GM10266 (cell line): ENCODE measurements at regions not wholly inside any gene's neighbourhood (a gene's known extent, or its start where the extent isn't known, plus 50 kb on each side); places are given as distances from the start of the nearest gene placed in this dataset.

Experiments
- DNase-seq: peaks from one replicate; pipeline ENCODE4 v3.0.0; 2012; ENCODE audit errors: extremely low spot score
- TF ChIP-seq, protein P1 (sequence below): IDR thresholded peaks from 2 replicates; pipeline ENCODE4 v1.5.1; 2012; ENCODE audit warnings: mild to moderate bottlenecking, low read depth; ENCODE audit not compliant: control insufficient read depth, insufficient read depth; ENCODE audit errors: missing control alignments

DNA sequence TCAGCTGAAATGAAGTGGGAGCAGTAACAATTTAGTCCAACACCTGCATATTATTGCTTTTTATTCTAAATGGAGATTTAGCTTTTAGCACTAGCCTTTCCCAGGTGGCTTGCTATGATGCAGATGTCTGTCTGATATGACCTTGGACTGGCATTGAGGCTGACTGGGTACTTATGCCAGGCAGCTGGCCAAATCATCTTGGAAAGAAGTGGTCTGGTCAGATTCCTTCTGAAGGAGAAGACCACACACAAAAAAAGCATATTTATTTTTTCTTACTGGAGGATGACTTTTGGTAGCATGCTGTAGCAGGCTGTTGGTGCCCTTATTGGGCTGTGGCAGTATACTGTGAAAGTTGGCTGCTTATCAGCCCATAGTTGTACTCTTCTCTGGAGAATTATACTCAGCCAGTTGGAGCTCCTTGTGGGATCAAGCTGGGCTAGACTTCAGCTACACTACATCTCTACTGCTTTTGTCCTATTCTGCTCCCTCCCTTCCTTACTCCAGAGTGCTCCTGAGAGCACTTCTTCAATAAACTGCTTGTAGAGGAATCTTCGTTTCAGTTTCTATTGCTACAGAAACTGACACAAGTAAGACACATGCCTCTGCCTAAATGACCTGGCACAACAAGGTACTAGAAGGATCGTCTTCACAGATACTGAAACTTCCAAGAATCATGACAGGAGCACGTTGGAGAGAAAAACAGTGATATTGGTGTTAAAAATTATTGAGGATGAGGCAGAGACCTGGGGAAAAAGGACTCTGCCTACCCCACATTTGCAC, 196.8 kb upstream of the RPS6KA3 start:
- TF ChIP-seq, protein P1, sequence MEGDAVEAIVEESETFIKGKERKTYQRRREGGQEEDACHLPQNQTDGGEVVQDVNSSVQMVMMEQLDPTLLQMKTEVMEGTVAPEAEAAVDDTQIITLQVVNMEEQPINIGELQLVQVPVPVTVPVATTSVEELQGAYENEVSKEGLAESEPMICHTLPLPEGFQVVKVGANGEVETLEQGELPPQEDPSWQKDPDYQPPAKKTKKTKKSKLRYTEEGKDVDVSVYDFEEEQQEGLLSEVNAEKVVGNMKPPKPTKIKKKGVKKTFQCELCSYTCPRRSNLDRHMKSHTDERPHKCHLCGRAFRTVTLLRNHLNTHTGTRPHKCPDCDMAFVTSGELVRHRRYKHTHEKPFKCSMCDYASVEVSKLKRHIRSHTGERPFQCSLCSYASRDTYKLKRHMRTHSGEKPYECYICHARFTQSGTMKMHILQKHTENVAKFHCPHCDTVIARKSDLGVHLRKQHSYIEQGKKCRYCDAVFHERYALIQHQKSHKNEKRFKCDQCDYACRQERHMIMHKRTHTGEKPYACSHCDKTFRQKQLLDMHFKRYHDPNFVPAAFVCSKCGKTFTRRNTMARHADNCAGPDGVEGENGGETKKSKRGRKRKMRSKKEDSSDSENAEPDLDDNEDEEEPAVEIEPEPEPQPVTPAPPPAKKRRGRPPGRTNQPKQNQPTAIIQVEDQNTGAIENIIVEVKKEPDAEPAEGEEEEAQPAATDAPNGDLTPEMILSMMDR = no peak
- DNase-seq = no peak

DNA sequence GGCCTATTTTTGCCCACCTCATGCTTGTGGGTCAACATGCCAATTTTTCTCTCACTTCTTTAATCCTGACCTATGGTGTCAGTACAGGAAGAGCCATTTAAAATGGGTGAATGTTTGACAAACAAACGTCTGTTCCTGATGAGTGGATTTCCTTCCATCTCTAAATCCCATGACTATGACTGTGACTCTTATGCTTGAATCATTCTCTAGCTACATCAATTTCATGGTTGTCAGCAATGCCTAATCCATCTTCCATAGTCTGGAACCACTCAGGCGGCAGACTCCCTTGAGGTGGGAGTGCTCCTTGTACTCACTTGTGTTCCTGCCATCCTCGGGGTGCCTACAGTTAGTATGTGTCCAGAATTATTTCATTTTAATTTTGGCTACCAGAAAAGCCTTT, 194.9 kb upstream of the RPS6KA3 start:
- DNase-seq = no peak
- TF ChIP-seq, protein P1 = no peak

DNA sequence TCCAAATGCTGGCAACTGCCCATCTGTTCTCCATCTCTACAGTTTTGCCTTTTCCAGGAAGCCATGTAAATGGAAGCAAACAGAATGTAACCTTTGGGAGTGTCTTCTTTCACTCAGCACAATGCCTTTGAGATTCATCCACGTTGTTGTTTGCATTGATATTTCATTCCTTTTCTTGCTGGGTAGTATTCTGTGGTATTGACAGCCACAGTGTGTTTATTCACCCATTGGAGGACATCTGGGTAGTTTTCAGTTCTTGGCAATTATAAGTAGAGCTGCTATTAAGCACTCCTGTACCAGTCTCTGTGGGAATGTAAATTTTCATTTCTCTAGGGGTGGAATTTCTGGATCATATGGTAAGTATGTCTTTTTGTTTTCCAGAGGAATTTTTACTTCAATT, 194.3 kb upstream of the RPS6KA3 start:
- TF ChIP-seq, protein P1 = no peak
- no peak for DNase-seq

DNA sequence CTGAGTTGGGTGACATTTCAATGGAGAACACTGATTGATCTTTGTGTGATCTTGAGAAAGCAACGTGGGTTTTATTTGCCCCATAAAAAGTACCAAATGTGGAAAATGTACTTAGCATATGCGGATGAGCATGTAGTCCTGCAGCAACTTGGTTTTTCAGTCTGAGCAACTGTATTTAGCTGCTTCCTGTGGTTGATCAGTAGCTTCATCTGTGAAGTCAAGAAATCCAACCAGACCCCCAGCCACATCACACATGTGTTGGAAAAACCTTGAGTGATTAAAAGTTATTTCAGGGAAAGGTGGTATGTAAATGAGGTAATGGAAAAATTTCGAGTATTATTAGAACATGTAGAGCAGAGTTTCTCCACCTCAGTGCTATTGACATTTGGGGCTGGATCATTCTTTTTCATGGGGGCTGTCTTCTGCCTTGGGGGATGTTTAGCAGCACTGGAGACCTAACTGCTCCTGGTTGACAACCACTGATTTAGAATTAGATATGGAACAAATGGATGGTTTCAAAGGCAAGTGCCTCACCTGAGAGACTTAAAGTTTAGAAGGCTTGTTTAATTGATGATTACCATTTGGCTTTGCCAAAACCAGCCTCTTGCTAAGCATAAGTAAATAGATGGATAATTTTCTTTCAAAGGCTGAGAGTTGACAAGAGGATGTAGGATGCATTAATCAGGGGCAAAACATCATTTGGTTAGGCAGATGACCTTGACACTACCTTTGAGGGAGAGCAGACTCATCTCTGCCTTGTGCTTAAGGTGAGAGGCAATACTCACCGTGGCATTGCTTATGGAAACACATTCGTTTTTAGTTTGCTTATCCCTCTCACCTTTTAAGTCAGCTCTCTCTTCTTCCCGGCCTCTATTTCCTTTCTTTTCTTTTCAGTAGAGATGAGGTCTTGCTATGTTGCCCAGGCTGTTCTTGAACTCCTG, 193.0 kb upstream of the RPS6KA3 start:
- TF ChIP-seq, protein P1 = no peak
- DNase-seq = no peak

DNA sequence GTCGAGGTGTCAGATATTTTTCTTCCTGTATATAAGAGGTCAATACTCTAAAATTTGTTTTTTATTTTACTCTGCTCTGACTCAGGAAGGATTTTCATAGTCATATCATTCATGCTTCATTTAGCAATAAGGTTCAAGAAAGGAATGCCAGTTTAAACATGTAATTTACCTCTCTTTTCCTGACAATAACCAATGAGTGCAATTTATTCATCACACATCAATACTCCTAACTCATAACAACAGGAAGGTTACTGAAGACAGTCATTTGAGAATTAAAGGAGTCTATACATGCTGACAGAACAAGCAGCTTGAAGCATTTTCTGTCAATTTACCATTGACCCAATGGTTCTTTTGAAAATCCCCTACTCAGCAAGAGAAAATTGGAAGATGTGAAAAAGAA, 190.3 kb upstream of the RPS6KA3 start:
- TF ChIP-seq, protein P1 = no peak
- DNase-seq = no peak

DNA sequence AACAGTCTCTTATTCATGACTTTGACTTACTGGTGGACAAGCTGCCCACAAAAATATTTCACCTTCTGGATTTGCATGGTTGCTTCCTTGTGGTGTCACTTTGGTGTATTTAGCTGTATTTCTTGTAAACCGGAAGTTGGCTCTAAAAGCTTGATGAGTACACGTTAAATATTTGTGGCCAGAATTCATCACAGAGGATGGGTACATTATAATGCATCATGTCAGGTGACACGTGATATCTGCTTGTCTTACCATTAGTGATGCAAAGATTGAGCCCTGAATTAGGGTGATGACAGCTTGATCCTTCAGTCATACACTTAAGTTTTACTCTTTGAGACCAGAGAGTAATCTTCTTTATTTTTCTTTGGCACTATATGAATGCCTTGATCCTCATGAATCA, 188.3 kb upstream of the RPS6KA3 start:
- DNase-seq = no peak

More for the DNA sequence above, 188.3 kb upstream of the RPS6KA3 start:
- TF ChIP-seq, protein P1 = no peak
